Fibroblast of skin of left quadriceps (primary cell): ENCODE measurements at regions not wholly inside any gene's neighbourhood (a gene's known extent, or its start where the extent isn't known, plus 50 kb on each side); places are given as distances from the start of the nearest gene placed in this dataset.

Experiments
- DNase-seq, 2 experiments: peaks; one replicate each; pipeline ENCODE4 v3.0.0-alpha.2; 2013; ENCODE audit warnings: low read depth in 2 of 2

DNA sequence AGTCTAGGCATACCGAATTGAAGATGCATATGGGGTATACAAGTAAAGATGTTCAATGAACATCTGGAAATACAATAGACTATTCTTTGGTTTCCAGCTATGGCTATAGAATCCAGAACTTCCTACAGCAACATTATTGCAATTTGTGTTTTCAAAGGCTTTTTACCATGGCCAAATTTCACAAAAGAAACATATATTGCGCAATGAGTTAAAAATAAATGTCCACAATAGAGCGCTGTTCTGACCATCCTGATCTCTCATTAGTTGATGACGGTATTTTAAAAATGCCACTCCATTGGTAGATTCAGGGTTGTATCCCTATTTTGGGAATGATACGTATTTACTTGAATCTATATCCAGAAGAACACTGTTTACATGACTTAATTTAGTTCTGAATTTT, 139.2 kb downstream of the LINC00632 start:
- DNase-seq = no peak

GRCh38 chrX:140860718-140861117, 141.7 kb upstream of the SPANXB1 start:
- no peak for DNase-seq

DNA sequence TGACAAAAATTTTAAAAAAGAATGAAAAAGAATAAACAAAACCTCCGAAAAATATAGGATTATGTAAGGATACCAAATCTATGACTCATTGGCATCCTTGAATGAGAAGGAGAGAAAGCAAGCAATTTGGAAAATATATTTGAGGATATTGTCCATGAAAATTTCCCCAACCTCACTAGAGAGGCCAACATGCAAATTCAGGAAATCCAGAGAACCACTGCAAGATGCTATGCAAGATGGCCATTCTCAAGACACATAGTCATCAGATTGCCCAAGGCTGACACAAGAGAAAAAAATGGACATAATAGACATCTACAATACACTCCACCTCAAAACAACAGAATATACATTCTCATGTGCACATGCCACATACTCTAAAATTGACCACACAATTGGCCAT, 135.9 kb upstream of the SPANXB1 start:
- no peak for DNase-seq

GRCh38 chrX:140912606-140913005, 89.8 kb upstream of the SPANXB1 start:
- DNase-seq = no peak

- no peak for DNase-seq
Observed at GRCh38 chrX:140913802-140914501, 88.4 kb upstream of the SPANXB1 start.

- no peak for DNase-seq
Observed at GRCh38 chrX:140916872-140917271, 85.5 kb upstream of the SPANXB1 start.

DNA sequence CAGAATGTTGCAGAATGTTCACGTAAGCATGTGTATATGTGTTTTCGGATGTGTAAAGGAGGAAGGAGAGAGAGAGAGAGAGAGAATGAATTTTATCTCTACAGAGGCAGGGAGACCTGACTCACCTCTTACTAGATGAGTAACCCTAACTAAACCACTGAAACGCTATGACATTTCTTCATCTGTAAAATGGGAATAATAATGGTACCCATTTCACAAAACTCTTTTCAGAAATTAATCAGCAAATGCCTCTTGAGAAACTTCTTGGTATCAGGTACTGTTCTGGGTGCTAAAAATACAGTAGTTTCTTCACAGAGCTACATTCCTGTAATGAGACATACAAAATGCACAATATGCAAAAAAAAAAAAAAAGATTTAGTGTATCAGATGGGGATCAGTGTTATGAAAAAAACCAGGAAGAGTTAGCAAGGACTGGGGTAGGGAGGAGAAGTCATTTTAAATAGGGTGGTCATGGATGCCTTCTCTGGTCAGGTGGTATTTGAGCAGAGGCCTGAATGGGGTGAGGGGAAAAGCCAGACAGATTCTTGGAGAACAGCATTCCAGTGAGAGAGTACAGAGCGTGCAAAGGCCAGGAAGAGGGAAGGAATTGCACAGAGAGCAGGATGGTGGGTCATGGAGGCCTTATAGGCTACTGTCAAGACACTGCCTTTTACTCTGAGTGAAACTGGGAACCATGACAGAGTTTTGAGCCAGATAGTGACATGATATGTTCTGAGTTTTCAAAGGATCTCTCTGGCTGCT, 84.9 kb upstream of the SPANXB1 start:
- no peak for DNase-seq

GRCh38 chrX:140918398-140919038, 83.9 kb upstream of the SPANXB1 start:
- peak; percentile 17 to 21 for DNase-seq

DNA sequence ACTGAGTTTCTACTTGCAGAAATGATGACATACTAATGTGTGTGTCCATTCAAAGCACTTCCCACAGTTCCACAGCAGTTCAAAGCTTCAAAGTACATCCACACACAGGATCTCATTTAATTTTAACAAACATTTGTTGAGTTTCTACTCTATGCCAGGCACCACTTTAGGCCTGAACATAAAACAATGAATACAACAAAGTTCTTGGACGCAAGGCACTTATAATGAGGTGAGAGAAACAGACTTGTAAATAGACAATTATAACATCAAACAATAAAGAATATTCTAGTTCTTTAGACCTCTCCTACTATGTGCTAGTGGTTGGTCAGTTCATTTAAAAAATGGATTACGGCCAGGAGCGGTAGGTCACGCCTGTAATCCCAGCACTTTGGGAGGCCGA, 82.0 kb upstream of the SPANXB1 start:
- DNase-seq = no peak

- DNase-seq = no peak
Observed at GRCh38 chrX:140923118-140923517, 79.3 kb upstream of the SPANXB1 start.

GRCh38 chrX:140928739-140929138, 73.7 kb upstream of the SPANXB1 start:
- DNase-seq = no peak

GRCh38 chrX:140933016-140933415, 69.4 kb upstream of the SPANXB1 start:
- no peak for DNase-seq

- DNase-seq = no peak
Observed at GRCh38 chrX:140933874-140934655, 68.3 kb upstream of the SPANXB1 start.

GRCh38 chrX:140943513-140943912, 58.9 kb upstream of the SPANXB1 start:
- DNase-seq = no peak

DNA sequence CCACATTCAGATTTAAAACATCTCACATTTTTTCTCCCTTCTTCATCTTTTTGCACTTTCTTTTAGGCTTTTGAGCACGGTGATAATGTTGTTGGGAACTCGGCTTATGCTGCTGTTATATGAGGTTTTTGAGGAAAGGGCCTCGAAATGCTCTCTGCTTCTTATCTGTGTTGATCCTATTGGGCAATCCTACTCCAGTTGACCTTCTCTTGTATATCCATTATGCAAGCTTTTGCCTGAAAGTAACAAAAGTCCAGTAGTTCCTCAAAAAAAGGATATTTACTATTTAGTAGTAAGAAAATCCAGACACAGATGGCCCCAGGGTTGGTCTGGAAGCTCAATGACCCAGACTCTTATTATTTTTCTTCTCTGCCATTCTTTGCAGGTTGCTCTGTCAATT, 57.7 kb upstream of the SPANXB1 start:
- no peak for DNase-seq

DNA sequence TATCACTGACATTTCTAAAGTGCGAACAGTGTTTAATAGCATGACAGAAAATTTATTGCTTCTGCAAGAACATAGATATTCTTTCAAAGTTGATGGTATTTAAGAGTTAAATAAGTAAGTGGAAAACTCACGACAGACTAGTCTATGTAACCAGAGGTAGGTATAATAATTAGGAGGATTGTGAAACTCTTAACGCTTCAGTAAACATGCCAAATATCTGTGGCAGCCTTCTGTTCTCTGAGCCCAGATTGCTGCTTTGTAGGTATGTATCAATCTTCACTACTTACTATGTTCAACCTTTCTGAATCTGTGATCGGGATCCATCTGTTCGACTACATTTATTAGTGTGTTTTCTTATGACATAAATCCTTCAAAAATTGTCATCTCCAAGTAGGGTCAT, 53.6 kb upstream of the SPANXB1 start:
- no peak for DNase-seq

GRCh38 chrX:140949233-140949632, 53.2 kb upstream of the SPANXB1 start:
- DNase-seq = no peak
